ENCODE measurements at regions not wholly inside any gene's neighbourhood (a gene's known extent, or its start where the extent isn't known, plus 50 kb on each side); places are given as distances from the start of the nearest gene placed in this dataset.

GRCh38 chr2:238731961-238732360 lies 115.9 kb upstream of the TWIST2 start:
- DNase-seq (ENCODE audit: low read depth in 2 of 2, low spot score in 1 of 2), result no peak

GRCh38 chr2:238738917-238739316 lies 109.0 kb upstream of the TWIST2 start:
- no peak for DNase-seq (ENCODE audit: low read depth in 2 of 2, low spot score in 1 of 2)

DNA sequence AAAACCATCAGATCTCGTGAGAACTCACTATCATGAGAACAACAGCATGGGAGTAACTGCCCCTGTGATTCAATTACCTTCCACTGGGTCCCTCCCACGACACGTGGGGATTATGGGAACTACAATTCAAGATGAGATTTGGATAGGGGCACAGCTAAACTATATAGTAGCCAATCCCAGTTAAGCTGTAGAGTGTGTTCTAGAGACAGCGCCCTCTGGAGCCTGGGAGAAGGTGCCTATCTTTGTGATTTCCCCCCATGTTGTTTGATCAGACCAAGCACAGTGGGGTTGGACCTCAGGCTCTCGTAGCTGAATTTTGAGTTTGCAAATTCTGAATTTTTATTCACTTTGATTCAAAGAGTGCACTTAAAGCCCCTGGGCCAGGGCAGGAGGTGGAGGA lies 108.2 kb upstream of the TWIST2 start:
- no peak for DNase-seq (ENCODE audit: low read depth in 2 of 2, low spot score in 1 of 2)

GRCh38 chr2:238741277-238741676 lies 106.6 kb upstream of the TWIST2 start:
- DNase-seq (ENCODE audit: low read depth in 2 of 2, low spot score in 1 of 2), result no peak

DNA sequence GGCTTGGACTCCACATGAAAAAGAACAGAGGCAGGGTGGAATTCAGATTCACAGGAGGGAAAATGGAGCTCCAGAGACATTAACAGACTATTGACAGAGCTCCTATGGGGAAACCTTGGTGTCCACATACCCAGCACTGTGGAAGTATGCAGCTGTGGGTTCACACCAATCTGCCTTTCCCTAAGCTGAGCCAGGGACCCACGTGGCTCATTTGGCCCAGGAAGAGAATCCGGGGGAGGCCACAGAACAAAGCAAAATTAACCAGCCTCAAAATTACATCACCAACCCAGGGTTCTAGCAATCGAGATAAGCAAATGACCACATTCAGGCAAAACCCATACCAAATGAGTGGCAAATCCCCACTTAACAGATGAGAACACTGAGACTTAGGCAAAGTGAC lies 105.8 kb upstream of the TWIST2 start:
- no peak for DNase-seq (ENCODE audit: low read depth in 2 of 2, low spot score in 1 of 2)

GRCh38 chr2:238742664-238743063 lies 105.2 kb upstream of the TWIST2 start:
- DNase-seq (ENCODE audit: low read depth in 2 of 2, low spot score in 1 of 2), result no peak

- DNase-seq (ENCODE audit: low read depth in 2 of 2, low spot score in 1 of 2), result no peak
These were observed 104.4 kb upstream of the TWIST2 start for GRCh38 chr2:238743243-238744065.

DNA sequence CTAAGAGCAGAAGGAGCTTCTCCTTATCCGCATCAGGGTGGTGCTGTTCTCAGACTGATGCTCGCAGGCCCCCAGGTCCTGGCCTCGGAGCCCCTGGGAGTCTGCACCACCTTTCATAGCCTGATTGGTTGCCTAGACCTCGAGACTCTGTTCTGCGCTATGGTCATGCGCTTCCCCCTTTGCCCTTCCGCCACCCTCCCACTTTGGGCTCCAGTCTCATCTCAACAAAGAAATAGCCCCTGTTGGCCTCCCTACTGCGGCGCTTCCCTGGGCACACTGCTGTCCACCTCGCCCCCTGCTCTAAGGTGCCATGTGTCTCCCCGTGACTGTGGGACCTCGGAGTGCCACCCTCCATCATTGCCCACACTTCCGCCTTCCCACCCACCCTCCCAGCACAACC lies 102.9 kb upstream of the TWIST2 start:
- no peak for DNase-seq (ENCODE audit: low read depth in 2 of 2, low spot score in 1 of 2)

GRCh38 chr2:238745997-238746396 lies 101.9 kb upstream of the TWIST2 start:
- DNase-seq (ENCODE audit: low read depth in 2 of 2, low spot score in 1 of 2), result no peak

DNA sequence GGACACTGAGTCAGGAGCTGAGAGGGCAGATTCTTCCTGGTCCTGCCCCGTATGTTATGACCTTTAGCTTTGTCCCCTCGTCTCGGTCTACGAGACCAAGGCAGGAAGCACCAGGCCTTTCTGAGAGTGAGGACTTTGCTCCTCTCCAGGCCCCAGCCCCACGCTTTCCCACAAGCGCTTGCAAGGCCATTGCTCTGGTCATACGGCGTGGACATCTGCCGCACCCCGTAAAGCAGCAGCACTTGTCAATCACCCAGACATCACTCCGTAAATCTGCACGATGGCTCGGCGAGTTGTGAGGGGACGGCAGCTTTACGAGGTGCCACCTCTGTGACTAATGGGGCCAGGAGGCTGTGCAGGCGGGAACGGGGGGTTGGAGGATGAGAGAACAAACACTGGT lies 100.8 kb upstream of the TWIST2 start:
- no peak for DNase-seq (ENCODE audit: low read depth in 2 of 2, low spot score in 1 of 2)

DNA sequence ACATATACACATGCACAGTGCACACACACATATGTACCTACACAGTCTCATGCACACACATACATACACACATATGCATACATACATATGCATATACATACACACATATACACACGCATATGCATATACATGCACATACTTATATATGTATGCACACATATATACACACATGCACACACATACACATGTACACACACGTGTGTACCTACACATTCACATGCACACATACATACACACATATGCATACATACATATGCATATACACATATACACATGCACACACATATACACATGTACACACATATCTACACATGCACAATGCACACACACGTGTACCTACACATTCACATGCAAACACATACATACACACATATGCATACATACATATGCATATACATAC lies 100.3 kb upstream of the TWIST2 start:
- DNase-seq (ENCODE audit: low read depth in 2 of 2, low spot score in 1 of 2), result no peak

DNA sequence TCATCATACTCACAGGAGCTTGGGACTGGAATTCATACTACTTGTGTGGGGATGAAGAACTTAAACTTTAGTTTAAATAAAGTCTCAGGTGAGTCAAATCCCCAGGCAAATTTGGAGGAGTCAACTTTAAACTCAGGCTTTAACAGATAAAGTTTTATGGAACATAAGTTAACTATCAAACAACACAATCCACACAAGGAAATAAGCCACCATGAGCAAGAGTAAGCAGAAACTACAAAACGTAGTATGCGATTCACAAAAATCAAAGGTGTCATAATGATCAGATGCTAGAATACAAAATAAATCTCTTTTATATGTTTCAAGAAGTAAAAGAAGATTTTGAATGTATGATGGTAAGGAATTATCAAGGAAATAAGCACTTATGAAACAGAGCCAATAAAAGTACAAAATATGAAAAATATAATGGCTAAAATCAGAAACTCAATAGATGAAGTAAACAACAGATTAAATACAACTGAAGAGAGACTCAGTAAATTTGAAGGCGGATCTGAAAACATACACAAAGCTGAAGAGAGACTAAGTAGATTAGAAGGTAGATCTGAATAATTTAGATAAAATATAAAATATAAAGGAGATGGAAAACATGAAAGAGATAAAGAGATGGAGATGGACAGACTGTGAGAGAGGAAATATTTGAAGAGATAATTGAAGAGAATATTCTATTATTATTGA lies 97.5 kb upstream of the TWIST2 start:
- no peak for DNase-seq (ENCODE audit: low read depth in 2 of 2, low spot score in 1 of 2)

DNA sequence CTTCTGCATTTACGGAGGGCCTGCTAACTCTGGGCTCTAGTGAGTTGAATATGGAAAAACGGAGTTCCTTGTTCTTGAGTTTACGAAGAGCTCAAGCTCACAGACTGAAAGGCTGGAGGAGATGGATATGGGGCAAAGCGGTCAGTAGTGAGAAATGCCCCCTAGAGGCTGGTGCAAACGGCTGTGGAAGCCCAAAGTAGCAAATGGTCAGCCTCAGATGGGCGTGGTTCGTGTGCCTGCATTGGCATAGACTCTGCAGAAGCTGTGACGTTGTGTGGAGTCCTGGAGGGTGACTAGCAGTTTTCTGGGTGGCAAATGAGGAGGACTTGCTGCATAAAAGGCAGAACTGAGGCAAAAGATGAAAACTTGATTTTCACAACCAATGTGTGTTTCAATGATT lies 93.6 kb upstream of the TWIST2 start:
- DNase-seq (ENCODE audit: low read depth in 2 of 2, low spot score in 1 of 2), result no peak

- DNase-seq (ENCODE audit: low read depth in 2 of 2, low spot score in 1 of 2), result no peak
These were observed 86.0 kb upstream of the TWIST2 start for GRCh38 chr2:238761868-238762267.

DNA sequence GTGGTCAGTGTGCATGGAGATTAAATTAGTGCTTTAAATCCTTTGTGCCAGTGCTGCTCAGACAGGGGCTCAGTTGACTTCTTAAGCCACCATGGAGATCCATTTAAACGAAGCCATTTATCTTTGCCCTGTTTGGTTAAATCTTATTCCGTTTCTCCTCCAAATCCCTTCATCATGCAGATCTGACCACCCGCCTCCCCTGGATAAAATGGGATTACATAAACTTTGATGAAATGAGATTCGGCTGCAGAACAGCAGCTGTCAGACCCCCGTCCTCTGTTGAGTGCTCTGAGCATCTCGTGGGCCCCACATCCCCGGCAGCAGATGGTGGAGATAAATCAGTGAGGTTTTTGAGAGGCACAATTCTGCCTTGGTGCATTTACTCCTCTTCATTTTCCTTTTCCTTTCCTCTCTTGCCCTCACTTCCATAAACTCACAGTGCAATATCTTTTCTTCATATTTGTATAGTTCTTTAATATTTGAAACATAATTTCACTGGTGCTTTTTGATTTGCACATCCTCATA lies 84.4 kb upstream of the TWIST2 start:
- no peak for DNase-seq (ENCODE audit: low read depth in 2 of 2, low spot score in 1 of 2)

GRCh38 chr2:238765590-238765989 lies 82.3 kb upstream of the TWIST2 start:
- DNase-seq (ENCODE audit: low read depth in 2 of 2, low spot score in 1 of 2), result no peak

GRCh38 chr2:238771218-238771617 lies 76.7 kb upstream of the TWIST2 start:
- DNase-seq (ENCODE audit: low read depth in 2 of 2, low spot score in 1 of 2), result no peak

GRCh38 chr2:238771639-238772038 lies 76.2 kb upstream of the TWIST2 start:
- no peak for DNase-seq (ENCODE audit: low read depth in 2 of 2, low spot score in 1 of 2)

DNA sequence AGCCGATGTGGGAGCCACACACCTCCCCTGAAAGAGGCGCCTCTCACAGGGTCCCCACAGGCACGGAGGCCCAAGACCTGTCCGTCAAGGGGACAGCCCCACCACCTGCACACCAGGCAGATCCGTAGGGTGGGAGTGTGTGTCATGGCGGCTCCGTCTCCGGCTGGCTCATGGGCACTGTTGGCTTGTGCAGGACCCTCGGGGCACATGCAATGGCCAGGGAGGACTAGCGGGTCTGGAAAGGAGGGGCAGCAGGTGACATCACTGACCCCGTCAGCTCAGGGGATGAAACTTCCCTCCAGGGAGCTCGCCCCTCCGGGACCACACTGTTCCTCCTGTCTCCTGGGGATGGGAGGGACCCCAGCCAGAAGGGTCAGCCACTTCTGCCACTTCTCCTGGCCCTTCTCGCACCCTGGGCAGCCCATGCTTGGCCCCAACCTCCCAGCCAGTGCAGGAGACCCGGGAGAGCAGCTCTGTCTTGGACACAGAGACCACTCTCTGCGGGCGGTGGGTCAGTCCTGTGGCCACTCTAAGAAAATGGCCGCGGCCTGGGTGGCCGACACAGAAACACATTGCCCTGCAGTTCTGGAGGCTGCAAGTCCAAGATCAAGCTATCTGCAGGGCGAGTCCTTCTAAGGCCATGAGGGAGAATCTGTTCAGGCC lies 75.1 kb upstream of the TWIST2 start:
- no peak for DNase-seq (ENCODE audit: low read depth in 2 of 2, low spot score in 1 of 2)

GRCh38 chr2:238773472-238773871 lies 74.4 kb upstream of the TWIST2 start:
- DNase-seq (ENCODE audit: low read depth in 2 of 2, low spot score in 1 of 2), result no peak

GRCh38 chr2:238774071-238774470 lies 73.8 kb upstream of the TWIST2 start:
- DNase-seq (ENCODE audit: low read depth in 2 of 2, low spot score in 1 of 2), result no peak

DNA sequence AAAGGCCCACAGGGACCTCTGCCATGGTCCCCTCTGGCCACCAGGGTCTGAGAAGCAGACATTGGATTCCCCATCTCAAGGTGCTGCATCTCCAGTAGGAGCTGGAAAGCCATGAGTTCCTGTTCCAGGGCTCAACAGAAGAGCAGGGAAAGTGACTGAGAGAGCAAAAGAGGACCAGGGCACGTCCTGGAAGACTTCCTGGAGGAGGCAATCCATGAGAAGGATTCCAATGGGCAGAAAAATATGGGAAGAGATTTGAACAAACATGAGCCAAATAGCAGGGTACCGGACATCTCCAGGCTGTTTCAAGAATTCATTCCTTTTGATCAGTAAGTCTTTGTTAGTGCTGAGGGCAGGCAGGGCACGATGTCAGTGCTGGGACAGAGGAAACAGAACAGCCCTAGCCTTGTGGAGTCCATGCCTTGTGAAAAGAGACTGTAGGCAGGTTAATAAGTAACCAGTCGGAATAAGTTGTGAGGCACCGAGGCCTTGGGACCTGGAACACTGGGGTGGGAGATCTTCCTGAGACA lies 72.8 kb upstream of the TWIST2 start:
- no peak for DNase-seq (ENCODE audit: low read depth in 2 of 2, low spot score in 1 of 2)
